HG03025 (cell line): ENCODE measurements at regions not wholly inside any gene's neighbourhood (a gene's known extent, or its start where the extent isn't known, plus 50 kb on each side); places are given as distances from the start of the nearest gene placed in this dataset.

Source experiments
- ATAC-seq: cut with Tn5 transposase; IDR thresholded peaks from one replicate; pipeline ENCODE4 v1.9.1; 2021; ENCODE audit warnings: mild to moderate bottlenecking, moderate library complexity; ENCODE audit not compliant: unreplicated experiment, low FRiP score

GRCh38 chr5:57863661-57864060 lies 381.1 kb upstream of the ACTBL2 start:
- ATAC-seq: no peak

DNA sequence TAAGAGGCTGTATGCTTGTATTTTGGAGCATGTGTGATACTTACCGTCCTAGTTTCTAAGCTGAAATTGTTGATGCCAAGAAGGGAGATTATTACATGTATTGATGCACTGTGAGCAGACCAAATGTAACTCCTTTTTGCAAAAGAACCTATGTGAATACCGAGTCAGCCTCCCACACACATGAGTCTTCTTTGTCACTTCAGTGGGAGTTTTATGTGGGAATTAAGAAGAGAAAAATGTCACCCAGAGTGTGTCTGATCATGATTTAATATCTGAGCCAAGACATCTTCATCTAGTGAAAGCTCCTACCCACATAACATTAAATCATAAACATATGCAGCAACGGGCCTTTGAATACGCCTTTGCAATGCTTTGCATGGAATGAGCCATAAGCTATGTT lies 380.3 kb upstream of the ACTBL2 start:
- no peak for ATAC-seq

DNA sequence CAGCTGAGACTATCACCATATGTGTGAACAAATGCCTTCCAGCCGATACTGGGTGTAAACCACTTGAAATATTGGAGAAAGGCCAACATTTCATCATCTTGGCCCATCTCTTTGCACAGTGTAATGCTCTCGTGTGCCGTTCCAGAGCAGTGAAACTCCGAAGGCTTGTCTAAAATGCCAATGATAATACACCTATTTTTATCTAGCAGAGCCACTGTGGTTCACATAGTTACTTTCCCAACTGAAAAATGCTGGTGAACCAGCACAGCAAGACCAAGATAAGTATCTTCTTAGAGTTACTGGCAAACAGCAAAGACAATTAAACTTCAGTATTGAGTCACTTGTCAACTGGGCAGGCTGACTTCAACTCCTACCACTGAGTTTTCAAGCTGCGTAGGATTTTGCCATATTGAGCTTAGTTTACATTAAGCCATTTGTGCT lies 379.9 kb upstream of the ACTBL2 start:
- no peak for ATAC-seq

DNA sequence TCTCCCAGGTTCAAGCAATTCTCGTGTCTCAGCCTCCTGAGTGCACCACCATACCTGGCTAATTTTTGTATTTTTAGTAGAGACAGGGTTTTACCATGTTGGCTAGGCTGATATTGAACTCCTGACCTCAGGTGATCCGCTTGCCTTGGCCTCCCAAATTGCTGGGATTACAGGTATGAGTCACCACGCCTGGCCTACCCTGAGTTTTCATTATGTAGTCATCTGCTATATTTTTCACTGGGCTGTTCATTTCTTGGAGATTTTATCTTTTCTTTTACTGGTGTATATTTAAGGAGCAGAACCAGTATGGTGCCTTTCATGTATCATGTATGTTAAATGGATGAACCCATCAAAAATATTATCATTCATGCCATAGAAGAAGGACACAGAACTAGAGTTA lies 377.0 kb upstream of the ACTBL2 start:
- ATAC-seq: no peak

- ATAC-seq: no peak
These were observed 376.3 kb upstream of the ACTBL2 start for GRCh38 chr5:57858905-57859304.

GRCh38 chr5:57857696-57858095 lies 375.1 kb upstream of the ACTBL2 start:
- no peak for ATAC-seq

DNA sequence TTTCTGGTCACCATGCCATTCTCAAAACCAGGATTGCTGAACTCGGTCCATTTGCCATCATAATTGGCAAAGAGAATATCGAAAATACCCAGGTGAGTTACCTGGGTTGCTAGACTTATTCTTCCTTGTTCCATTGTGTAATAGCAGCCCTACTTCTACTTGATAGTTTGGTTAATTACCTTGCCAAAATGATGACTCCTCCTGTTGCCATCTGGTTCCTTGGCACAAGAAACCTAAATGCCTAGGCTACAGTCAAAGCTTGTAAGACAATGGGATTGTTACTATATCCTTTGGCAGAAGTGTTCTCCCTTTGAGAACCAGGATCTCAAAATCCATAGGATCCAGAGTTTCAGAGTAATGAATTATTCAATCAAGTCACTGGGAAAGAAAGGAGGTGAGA lies 373.2 kb upstream of the ACTBL2 start:
- no peak for ATAC-seq

DNA sequence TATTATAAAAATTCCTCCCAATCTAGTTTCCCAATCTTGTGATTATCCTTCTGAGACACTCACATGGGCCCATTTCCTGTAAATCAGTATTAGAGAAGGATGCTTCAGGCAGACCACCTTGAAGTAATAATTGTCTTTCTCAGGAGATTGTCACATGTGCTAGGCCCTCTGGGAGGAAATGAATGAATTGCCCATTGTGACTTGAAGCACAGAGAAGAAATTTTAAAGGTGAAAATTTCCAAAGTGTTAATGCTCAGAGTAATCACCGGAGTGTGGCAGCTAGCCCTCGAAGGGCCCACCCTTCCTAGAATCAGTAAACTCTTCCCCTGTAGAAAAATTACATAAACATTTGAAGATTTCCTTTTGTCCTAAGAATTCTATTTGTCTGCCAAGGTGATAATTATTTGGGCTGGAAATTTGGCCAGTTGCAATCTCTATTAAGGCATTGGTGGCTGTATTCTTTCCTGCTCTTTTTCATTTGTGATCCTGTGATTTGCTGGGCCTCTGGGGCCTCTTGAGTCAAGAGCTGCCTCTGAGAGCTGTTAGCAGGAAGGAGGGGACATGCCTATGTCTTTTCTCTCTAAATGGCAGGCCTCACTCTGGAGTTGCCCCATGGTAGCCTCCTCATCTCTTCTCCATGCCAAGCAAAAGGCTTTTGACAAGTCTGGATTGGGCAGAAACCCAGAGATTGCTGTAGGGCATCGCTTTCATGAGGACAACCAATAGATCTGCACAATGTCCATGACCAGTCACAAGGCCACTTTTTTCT lies 371.5 kb upstream of the ACTBL2 start:
- no peak for ATAC-seq

GRCh38 chr5:57850109-57850508 lies 367.5 kb upstream of the ACTBL2 start:
- no peak for ATAC-seq

GRCh38 chr5:57845025-57845424 lies 362.4 kb upstream of the ACTBL2 start:
- no peak for ATAC-seq

DNA sequence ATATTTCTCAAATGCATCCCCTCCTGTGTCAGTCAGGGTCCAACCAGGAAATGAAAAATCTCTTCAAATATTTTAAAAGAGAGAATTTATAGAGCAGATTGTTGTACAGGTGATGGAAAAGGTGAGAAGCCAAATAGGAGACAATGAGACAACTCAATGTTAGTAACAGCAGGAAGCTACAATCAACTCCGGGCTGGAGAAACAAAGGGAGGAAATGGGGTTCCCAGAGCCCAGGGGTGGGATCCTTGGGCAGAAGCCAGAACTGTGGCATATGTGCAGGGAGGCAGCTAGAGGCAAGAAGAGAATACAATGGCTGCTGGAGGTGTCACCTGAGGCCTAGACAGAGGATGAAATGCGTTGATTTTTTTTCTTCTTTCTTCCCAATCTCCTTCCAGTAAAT lies 361.8 kb upstream of the ACTBL2 start:
- no peak for ATAC-seq

DNA sequence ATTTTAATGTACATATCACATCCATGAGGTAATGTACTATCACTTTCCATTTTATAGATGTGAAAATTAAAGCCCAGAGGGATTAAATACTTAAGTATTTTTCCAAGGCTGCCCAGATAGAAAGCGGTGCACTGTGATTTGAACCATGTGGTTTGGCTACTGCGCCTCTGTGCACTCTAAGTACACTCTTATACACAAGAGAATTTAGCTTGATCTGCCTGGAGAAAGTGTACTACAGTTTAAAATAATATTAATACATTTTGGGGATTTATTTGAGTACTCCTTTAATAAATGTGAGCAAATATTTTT lies 360.4 kb upstream of the ACTBL2 start:
- no peak for ATAC-seq

GRCh38 chr5:57842364-57843058 lies 359.9 kb upstream of the ACTBL2 start:
- ATAC-seq: no peak

GRCh38 chr5:57841676-57842363 lies 359.2 kb upstream of the ACTBL2 start:
- ATAC-seq: no peak

DNA sequence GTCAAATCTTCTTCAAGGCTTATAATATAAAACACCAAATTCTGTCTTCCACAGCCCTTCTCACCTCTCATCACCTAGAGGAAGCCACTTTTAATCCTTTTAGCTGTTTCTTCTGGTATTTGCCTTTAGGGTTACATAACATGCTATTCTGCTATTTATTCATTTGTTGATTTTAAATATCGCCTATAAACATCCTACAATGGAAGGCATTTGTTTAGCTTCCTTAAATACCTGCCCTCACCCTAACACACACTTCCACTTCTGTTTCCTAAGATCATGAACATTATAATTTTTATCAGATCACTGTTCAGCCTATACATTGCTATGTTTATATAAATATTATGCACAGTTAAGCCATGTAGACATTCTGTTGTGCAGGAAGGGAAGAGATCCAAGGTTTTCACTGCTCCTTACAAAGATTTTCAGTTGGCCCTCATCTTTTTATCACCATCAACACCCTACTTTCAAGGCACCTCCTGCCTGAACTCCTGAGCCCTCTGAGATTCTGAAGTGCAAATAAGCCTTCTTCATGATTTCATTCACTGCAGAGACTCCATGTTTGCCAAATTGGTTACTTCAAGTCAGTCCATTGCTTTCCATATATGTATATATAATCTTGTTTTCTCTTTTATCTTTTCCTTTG lies 356.9 kb upstream of the ACTBL2 start:
- ATAC-seq: no peak

GRCh38 chr5:57839025-57839424 lies 356.4 kb upstream of the ACTBL2 start:
- no peak for ATAC-seq

DNA sequence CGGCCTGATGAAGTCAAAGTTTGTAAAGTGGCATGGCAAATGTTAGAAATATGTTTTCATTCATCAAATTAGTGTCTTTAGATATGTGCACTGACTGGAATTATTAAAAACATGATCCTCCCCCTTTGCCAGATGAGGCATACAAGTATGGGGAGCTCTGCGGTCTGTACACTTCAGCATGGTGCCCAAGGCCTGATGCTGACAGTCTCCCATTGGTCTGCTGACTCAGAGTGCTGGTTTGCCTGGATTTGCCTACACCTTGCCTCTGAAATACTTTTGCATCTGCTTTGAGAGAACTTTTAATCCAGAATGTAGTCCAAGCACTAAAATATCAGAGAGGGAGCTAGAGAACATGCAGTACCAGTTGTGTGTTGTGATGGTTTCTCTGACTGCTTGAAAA lies 354.3 kb upstream of the ACTBL2 start:
- ATAC-seq: no peak

- no peak for ATAC-seq
These were observed 353.7 kb upstream of the ACTBL2 start for GRCh38 chr5:57836331-57836730.

DNA sequence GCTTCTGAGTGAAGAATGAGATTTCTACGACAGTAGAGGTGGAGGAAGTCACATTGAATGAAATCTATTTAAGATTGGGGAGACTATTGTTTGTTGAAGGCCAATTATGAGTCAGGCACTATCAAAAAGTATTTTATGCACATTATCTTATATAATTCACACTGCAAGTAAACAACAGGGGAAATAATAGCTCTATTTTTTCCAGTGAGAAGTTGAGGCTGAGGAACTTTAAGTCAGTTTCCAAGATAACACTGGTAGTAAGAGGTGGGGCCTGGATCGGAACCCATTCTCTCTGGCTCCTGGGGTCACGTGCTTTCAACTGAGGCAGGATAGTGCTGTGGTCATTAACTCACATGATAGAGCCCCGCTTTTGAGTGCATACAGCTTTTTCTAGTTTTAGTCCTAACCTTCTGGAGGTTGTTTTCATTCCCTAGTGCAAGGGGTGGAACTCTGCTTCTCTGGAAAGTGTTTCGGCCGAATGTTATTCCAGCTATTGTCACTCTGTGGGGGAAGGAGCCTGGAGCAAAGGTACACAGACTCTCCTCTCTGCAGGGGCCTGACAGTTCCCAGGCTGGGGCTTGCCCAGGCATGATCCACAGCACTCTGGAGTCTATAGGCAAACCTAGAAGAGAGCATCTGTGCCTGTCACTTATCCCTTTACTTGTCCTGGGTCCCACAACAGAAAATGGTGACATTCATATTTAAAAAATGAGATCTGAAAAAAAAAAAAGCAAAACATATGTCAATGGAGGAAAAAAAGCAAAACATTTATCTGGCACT lies 352.4 kb upstream of the ACTBL2 start:
- no peak for ATAC-seq

DNA sequence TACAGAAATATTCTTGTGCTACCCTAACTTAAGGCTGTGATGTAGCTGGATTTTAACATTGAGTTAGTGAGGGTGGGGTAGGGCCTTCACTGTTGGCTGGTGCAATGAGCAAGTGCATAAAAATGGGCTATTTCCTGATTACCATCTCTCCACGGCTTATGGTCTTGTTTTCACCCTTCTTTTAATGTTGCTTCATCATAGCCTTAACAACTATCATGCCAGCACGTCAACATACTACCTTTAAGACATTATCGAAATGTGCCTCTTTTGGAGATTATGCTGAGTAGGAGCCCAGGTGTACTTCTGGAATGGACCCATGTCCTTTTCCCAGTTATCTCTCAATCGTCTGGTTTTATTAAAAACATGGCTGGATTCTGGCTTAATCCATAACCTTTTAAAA lies 350.9 kb upstream of the ACTBL2 start:
- no peak for ATAC-seq

- no peak for ATAC-seq
These were observed 350.3 kb upstream of the ACTBL2 start for GRCh38 chr5:57832875-57833274.
